ENCODE measurements at regions not wholly inside any gene's neighbourhood (a gene's known extent, or its start where the extent isn't known, plus 50 kb on each side); places are given as distances from the start of the nearest gene placed in this dataset.

- Histone ChIP-seq H3K27me3 (ENCODE audit: control insufficient read depth in 3 of 3, insufficient read depth in 3 of 3, low read length in 2 of 3) (peaks cover 0 to 3% (median 0%) of the 10 kb centered on the region in 3 donors), H3K9ac (ENCODE audit: insufficient read depth in 1 of 2, low read length in 2 of 2) (no peak overlapping the region), H3K4me1 (ENCODE audit: control insufficient read depth in 5 of 5, insufficient read depth in 5 of 5, low read length in 5 of 5) (no peaks in the 10 kb centered on the region), H3K36me3 (ENCODE audit: control insufficient read depth in 4 of 4, insufficient read depth in 4 of 4, low read length in 4 of 4) (no peaks in the 10 kb centered on the region), H3K4me3 (no peak overlapping the region), H3K27ac (ENCODE audit: low read depth in 1 of 2, low read length in 1 of 2) (no peak overlapping the region), H3K9me3 (ENCODE audit: control insufficient read depth in 4 of 4, insufficient read depth in 3 of 4, low read length in 3 of 4) (peaks cover 0 to 5% (median 0%) of the 10 kb centered on the region in 4 donors)
- DNase-seq: no peak
- TF ChIP-seq CTCF (IDR thresholded peaks at IDR 0.05; ENCODE audit: control extremely low read depth, extremely low read depth): no peak
- no peak for ATAC-seq (ENCODE audit: insufficient read depth, low FRiP score)
- WGBS, 2 donors: 60 to 70% methylated on average over 4 of the region's 4 CpGs
Measured at GRCh38 chr12:125262851-125263250, 197.6 kb downstream of the AACS start.

GRCh38 chr12:125263385-125263784 lies 198.2 kb downstream of the AACS start:
- ATAC-seq (ENCODE audit: insufficient read depth, low FRiP score) (no peak), DNase-seq (no peak)
- TF ChIP-seq CTCF (IDR thresholded peaks at IDR 0.05; ENCODE audit: control extremely low read depth, extremely low read depth): no peak
- Histone ChIP-seq H3K4me1 (ENCODE audit: control insufficient read depth in 5 of 5, insufficient read depth in 5 of 5, low read length in 5 of 5) (no peaks in the 10 kb centered on the region), H3K27me3 (ENCODE audit: control insufficient read depth in 3 of 3, insufficient read depth in 3 of 3, low read length in 2 of 3) (peaks cover 0 to 3% (median 0%) of the 10 kb centered on the region in 3 donors), H3K9ac (ENCODE audit: insufficient read depth in 1 of 2, low read length in 2 of 2) (no peak overlapping the region), H3K9me3 (ENCODE audit: control insufficient read depth in 4 of 4, insufficient read depth in 3 of 4, low read length in 3 of 4) (peaks cover 0 to 5% (median 0%) of the 10 kb centered on the region in 4 donors), H3K36me3 (ENCODE audit: control insufficient read depth in 4 of 4, insufficient read depth in 4 of 4, low read length in 4 of 4) (no peaks in the 10 kb centered on the region), H3K4me3 (no peak overlapping the region), H3K27ac (ENCODE audit: low read depth in 1 of 2, low read length in 1 of 2) (no peak overlapping the region)
- WGBS, 2 donors: 88 to 91% methylated on average over 8 of the region's 8 CpGs

- Histone ChIP-seq H3K9ac (ENCODE audit: insufficient read depth in 1 of 2, low read length in 2 of 2) (no peak overlapping the region), H3K4me3 (no peak overlapping the region), H3K27me3 (ENCODE audit: control insufficient read depth in 3 of 3, insufficient read depth in 3 of 3, low read length in 2 of 3) (no peaks in the 10 kb centered on the region), H3K36me3 (ENCODE audit: control insufficient read depth in 4 of 4, insufficient read depth in 4 of 4, low read length in 4 of 4) (no peaks in the 10 kb centered on the region), H3K9me3 (ENCODE audit: control insufficient read depth in 4 of 4, insufficient read depth in 3 of 4, low read length in 3 of 4) (peaks cover 0 to 5% (median 0%) of the 10 kb centered on the region in 4 donors), H3K4me1 (ENCODE audit: control insufficient read depth in 5 of 5, insufficient read depth in 5 of 5, low read length in 5 of 5) (no peaks in the 10 kb centered on the region), H3K27ac (ENCODE audit: low read depth in 1 of 2, low read length in 1 of 2) (no peak overlapping the region)
- DNase-seq (no peak), ATAC-seq (ENCODE audit: insufficient read depth, low FRiP score) (no peak)
- 67 to 75% methylated on average over 5 of the region's 5 CpGs for WGBS, 2 donors
- TF ChIP-seq CTCF (IDR thresholded peaks at IDR 0.05; ENCODE audit: control extremely low read depth, extremely low read depth): no peak
Measured at GRCh38 chr12:125267114-125267513, 201.9 kb downstream of the AACS start.

GRCh38 chr12:125269276-125269675 lies 204.0 kb downstream of the AACS start:
- H3K9ac ChIP-seq (ENCODE audit: insufficient read depth in 1 of 2, low read length in 2 of 2): no peak overlapping the region
- 51 to 66% methylated on average over 5 of the region's 5 CpGs for WGBS, 2 donors
- DNase-seq (no peak), ATAC-seq (ENCODE audit: insufficient read depth, low FRiP score) (no peak)
- H3K4me1 ChIP-seq (ENCODE audit: control insufficient read depth in 5 of 5, insufficient read depth in 5 of 5, low read length in 5 of 5): no peaks in the 10 kb centered on the region
- no peak for TF ChIP-seq CTCF (IDR thresholded peaks at IDR 0.05; ENCODE audit: control extremely low read depth, extremely low read depth)
- H3K4me3 ChIP-seq: no peak overlapping the region
- H3K9me3 ChIP-seq (ENCODE audit: control insufficient read depth in 4 of 4, insufficient read depth in 3 of 4, low read length in 3 of 4): peaks cover 0 to 2% (median 0%) of the 10 kb centered on the region in 4 donors
- H3K36me3 ChIP-seq (ENCODE audit: control insufficient read depth in 4 of 4, insufficient read depth in 4 of 4, low read length in 4 of 4): no peaks in the 10 kb centered on the region
- no peaks in the 10 kb centered on the region for H3K27me3 ChIP-seq (ENCODE audit: control insufficient read depth in 3 of 3, insufficient read depth in 3 of 3, low read length in 2 of 3)
- no peak overlapping the region for H3K27ac ChIP-seq (ENCODE audit: low read depth in 1 of 2, low read length in 1 of 2)
